PC-9 (cell line): ENCODE measurements at regions not wholly inside any gene's neighbourhood (a gene's known extent, or its start where the extent isn't known, plus 50 kb on each side); places are given as distances from the start of the nearest gene placed in this dataset.

Experiments used
- BruUV-seq: library from RNA; stranded (reverse); fragments of 400-500 nt; replicated peaks from 2 replicates; lab custom pipeline; 2021; lab: Mats Ljungman, UMichigan
- CTCF ChIA-PET: fragments of 300-600 bp; sonication (Branson Sonifier 250); formaldehyde crosslinking; loops from one replicate; lab custom pipeline; 2022; ENCODE audit warnings: antibody characterized with exemption; lab: Charles Lee
- POLR2A ChIA-PET: fragments of 300-600 bp; sonication (Branson Sonifier 250); formaldehyde crosslinking; loops from one replicate; lab custom pipeline; 2022; ENCODE audit warnings: antibody characterized with exemption; ENCODE audit not compliant: unreplicated experiment; lab: Charles Lee
- DNase-seq, 2 experiments: peaks; one replicate each; pipeline versions ENCODE4 v3.0.0 to v3.0.0-alpha.2; 2015 to 2022; ENCODE audit warnings: mixed read lengths in 1 of 2
- H2AFZ ChIP-seq: fragments of 200-600 bp; sonication (generic); 2 replicates; pipeline ENCODE4 v1.8.1; 2017; ENCODE audit warnings: antibody characterized with exemption
- H3F3A ChIP-seq: fragments of 200-600 bp; sonication (generic); 2 replicates; pipeline ENCODE4 v1.8.1; 2017; ENCODE audit warnings: antibody characterized with exemption, mild to moderate bottlenecking, low read depth; ENCODE audit not compliant: insufficient read depth
- H3K27ac ChIP-seq: fragments of 200-600 bp; sonication (generic); 2 replicates; pipeline ENCODE4 v1.6.1; 2016; ENCODE audit warnings: mixed run types
- H3K27me3 ChIP-seq: fragments of 200-600 bp; sonication (generic); 2 replicates; pipeline ENCODE4 v1.6.1; 2016; ENCODE audit warnings: low read depth, mixed run types; ENCODE audit not compliant: insufficient read depth
- H3K36me3 ChIP-seq: fragments of 200-600 bp; sonication (generic); 2 replicates; pipeline ENCODE4 v1.6.1; 2016; ENCODE audit warnings: low read depth, mixed run types
- H3K4me1 ChIP-seq: fragments of 200-600 bp; sonication (generic); replicated peaks from 2 replicates; pipeline ENCODE4 v1.6.1; 2016; ENCODE audit warnings: mixed run types; ENCODE audit not compliant: insufficient read depth
- H3K4me2 ChIP-seq: fragments of 200-600 bp; sonication (generic); 2 replicates; pipeline ENCODE4 v1.6.1; 2017; ENCODE audit warnings: mixed run types
- H3K4me3 ChIP-seq: fragments of 200-600 bp; sonication (generic); 2 replicates; pipeline ENCODE4 v1.6.1; 2016; ENCODE audit warnings: mixed run types
- H3K79me2 ChIP-seq: fragments of 200-600 bp; sonication (generic); 2 replicates; pipeline ENCODE4 v1.6.1; 2017; ENCODE audit warnings: low read depth, mixed run types
- H3K9me2 ChIP-seq: fragments of 200-600 bp; sonication (generic); 2 replicates; pipeline ENCODE4 v1.8.1; 2017; ENCODE audit warnings: mild to moderate bottlenecking; ENCODE audit not compliant: insufficient read depth
- H3K9me3 ChIP-seq: fragments of 200-600 bp; sonication (generic); 2 replicates; pipeline ENCODE4 v1.8.1; 2016; ENCODE audit warnings: low read depth; ENCODE audit not compliant: insufficient read depth
- H4K20me1 ChIP-seq: fragments of 200-600 bp; sonication (generic); 2 replicates; pipeline ENCODE4 v1.8.1; 2017; ENCODE audit not compliant: insufficient read depth
- EZH2 ChIP-seq: fragments of 200-600 bp; sonication (generic); IDR thresholded peaks from 2 replicates; pipeline ENCODE4 v1.8.0; 2017; ENCODE audit warnings: antibody characterized with exemption, low read depth
- intact Hi-C: fragments of 100-400 bp; cut with micrococcal nuclease; formaldehyde crosslinking; loops from one replicate; pipeline ENCODE4 v1.10.0; 2022; ENCODE audit not compliant: unreplicated experiment
- TF ChIP-seq, protein P1 (sequence below): fragments of 200-600 bp; sonication (generic); conservative IDR thresholded peaks from 2 replicates; pipeline ENCODE4 v1.6.1; 2017; ENCODE audit warnings: mixed run types, antibody characterized with exemption, mild to moderate bottlenecking, moderate library complexity

DNA sequence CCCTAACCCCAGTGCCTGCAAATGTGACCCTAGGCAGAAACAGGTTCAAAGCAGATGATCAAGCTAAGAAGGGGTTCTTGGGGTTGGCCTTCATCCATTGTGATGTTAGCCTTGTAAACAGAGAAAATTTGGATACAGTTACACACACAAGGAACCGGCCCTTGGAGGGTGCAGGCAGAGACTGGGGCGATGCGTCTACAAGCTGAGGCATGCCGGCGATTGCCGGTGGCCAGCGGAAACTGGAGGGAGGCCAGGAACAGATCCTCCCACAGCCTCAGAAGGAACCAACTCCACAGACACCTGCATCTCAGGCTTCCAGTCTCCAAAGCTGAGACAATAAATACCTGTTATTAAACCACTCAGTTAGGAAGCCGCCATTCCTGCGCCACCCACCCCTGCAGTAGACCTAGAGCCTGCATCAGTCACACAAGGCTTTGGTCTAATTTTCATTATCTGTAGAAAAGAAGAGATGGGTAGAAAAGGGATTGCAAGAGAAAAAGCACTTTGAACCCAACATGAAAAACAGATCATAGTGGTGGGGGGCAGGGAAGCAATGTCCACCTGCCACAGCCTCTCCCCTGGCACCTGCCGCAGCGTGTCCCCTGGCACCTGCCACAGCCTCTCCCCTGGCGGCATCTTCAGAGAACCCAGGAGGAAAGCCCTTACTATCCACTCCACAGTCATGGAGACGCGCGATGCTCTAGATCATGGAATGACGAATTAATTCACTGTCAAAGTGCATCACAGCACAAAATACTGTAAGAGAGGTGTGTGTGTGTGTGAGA, 119.7 kb upstream of the SOX1 start:
- POLR2A ChIA-PET = no interaction called here
- no TSS peak for BruUV-seq
- TF ChIP-seq, protein P1, sequence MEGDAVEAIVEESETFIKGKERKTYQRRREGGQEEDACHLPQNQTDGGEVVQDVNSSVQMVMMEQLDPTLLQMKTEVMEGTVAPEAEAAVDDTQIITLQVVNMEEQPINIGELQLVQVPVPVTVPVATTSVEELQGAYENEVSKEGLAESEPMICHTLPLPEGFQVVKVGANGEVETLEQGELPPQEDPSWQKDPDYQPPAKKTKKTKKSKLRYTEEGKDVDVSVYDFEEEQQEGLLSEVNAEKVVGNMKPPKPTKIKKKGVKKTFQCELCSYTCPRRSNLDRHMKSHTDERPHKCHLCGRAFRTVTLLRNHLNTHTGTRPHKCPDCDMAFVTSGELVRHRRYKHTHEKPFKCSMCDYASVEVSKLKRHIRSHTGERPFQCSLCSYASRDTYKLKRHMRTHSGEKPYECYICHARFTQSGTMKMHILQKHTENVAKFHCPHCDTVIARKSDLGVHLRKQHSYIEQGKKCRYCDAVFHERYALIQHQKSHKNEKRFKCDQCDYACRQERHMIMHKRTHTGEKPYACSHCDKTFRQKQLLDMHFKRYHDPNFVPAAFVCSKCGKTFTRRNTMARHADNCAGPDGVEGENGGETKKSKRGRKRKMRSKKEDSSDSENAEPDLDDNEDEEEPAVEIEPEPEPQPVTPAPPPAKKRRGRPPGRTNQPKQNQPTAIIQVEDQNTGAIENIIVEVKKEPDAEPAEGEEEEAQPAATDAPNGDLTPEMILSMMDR = no peak
- TF ChIP-seq EZH2 = no peak

DNA sequence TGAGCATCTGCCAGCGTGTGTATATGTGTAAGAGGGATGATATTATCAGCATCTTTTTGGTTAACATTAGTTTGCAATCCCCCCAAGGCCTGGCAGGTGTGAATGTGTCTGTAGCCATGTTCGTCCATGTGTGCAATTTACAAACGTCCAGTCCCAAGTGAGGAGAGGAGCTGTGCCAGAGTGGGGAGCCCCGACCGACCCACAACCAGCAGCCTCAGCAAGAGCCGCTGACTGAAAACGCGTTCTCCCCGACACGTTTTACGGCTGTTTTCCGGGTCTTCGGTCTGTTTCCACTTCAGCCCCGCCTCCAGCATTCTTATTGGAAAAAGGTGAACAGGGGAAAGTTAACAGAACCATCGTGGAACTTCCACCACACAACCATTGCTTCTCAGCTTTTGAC, 119.1 kb upstream of the SOX1 start:
- Histone ChIP-seq H3K79me2 (no peaks in the 10 kb centered on the region), H4K20me1 (no peaks in the 10 kb centered on the region), H3K36me3 (no peaks in the 10 kb centered on the region), H3K4me2 (no peak overlapping the region), H3K9me3 (no peaks in the 10 kb centered on the region), H3K27ac (no peak overlapping the region), H2AFZ (no peak overlapping the region), H3K9me2 (no peaks in the 10 kb centered on the region), H3K4me3 (no peak overlapping the region), H3K27me3 (peaks cover 88% of the 10 kb centered on the region), H3F3A (no peaks in the 10 kb centered on the region), H3K4me1 (no peaks in the 10 kb centered on the region)
- intact Hi-C loops = no loop called here
- ChIA-PET CTCF (no interaction called here), POLR2A (no interaction called here)
- DNase-seq = no peak
- TF ChIP-seq, protein P1 = no peak
- no peak for TF ChIP-seq EZH2
- BruUV-seq = no TSS peak

More for the DNA sequence above, 119.7 kb upstream of the SOX1 start:
- no peak for DNase-seq
- Histone ChIP-seq H3K27ac (no peak overlapping the region), H3K4me3 (no peak overlapping the region), H4K20me1 (no peaks in the 10 kb centered on the region), H3K4me2 (no peak overlapping the region), H3F3A (no peaks in the 10 kb centered on the region), H3K4me1 (no peaks in the 10 kb centered on the region), H3K9me3 (no peaks in the 10 kb centered on the region), H3K79me2 (no peaks in the 10 kb centered on the region), H2AFZ (no peak overlapping the region), H3K27me3 (peaks cover 93% of the 10 kb centered on the region), H3K36me3 (no peaks in the 10 kb centered on the region), H3K9me2 (no peaks in the 10 kb centered on the region)
- CTCF ChIA-PET = no interaction called here
- intact Hi-C loops = no loop called here

DNA sequence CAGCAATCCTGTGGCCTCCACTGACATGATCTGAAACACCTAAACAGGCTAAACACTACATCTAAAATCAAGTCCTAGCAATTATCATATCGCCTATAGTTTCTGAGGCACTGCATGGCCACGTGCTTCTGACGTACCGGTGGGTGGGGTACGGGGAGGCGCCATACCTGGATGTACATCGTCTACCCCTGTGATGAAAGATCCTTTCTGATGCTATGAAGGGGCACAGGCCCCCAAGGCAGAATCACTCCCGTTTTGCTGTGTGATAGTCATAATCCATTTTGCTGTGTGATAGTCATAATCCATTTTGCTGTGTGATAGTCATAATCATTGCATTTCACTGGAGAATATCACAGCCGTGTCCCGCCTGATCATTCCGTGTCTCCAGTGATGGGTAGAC, 118.7 kb upstream of the SOX1 start:
- H3K4me3 ChIP-seq = no peak overlapping the region
- H3K9me3 ChIP-seq = no peaks in the 10 kb centered on the region
- H3K9me2 ChIP-seq = no peaks in the 10 kb centered on the region
- DNase-seq = no peak
- no peak overlapping the region for H3K27ac ChIP-seq
- H3K4me2 ChIP-seq = no peak overlapping the region
- H2AFZ ChIP-seq = no peak overlapping the region
- H3K4me1 ChIP-seq = no peaks in the 10 kb centered on the region
- no peaks in the 10 kb centered on the region for H3K79me2 ChIP-seq
- CTCF ChIA-PET = no interaction called here
- BruUV-seq = no TSS peak
- intact Hi-C loops = no loop called here
- POLR2A ChIA-PET = no interaction called here
- H3K27me3 ChIP-seq = peaks cover 89% of the 10 kb centered on the region
- no peaks in the 10 kb centered on the region for H4K20me1 ChIP-seq
- TF ChIP-seq, protein P1 = no peak
- no peak for TF ChIP-seq EZH2
- H3K36me3 ChIP-seq = no peaks in the 10 kb centered on the region
- no peaks in the 10 kb centered on the region for H3F3A ChIP-seq
